Heart right ventricle (tissue), 16 donors: ENCODE measurements at regions not wholly inside any gene's neighbourhood (a gene's known extent, or its start where the extent isn't known, plus 50 kb on each side); places are given as distances from the start of the nearest gene placed in this dataset.

Experiments used
- ATAC-seq, 8 donors: fragments of 200-7000 bp; cut with Tn5 transposase; one replicate each; pipeline ENCODE4 v1.9.1; 2020; ENCODE audit warnings: mild to moderate bottlenecking in 8 of 8, moderate library complexity in 8 of 8, moderate number of reproducible peaks in 1 of 8
- DNase-seq, 2 donors: peaks; one replicate each; pipeline ENCODE4 v3.0.0-alpha.2; 2020
- H3K27ac ChIP-seq, 10 donors: fragments of 200-600 bp; sonication (generic) in 2 of 10; one replicate each; pipeline versions ENCODE4 v1.5.0 to v1.8.0; 2020 to 2022; ENCODE audit warnings: mild to moderate bottlenecking in 3 of 10
- H3K27me3 ChIP-seq, 7 donors: fragments of 200-600 bp; one replicate each; pipeline ENCODE4 v1.8.0; 2021 to 2022; ENCODE audit warnings: mild to moderate bottlenecking in 2 of 7
- H3K36me3 ChIP-seq, 9 donors: fragments of 200-600 bp; sonication (generic) in 1 of 9; one replicate each; pipeline versions ENCODE4 v1.5.0 to v1.8.0; 2020 to 2022; ENCODE audit warnings: mild to moderate bottlenecking in 2 of 9
- H3K4me1 ChIP-seq, 9 donors: fragments of 200-600 bp; sonication (generic) in 1 of 9; one replicate each; pipeline versions ENCODE4 v1.5.0 to v1.8.0; 2020 to 2022; ENCODE audit warnings: mild to moderate bottlenecking in 4 of 9
- H3K4me3 ChIP-seq, 10 donors: fragments of 200-600 bp; sonication (generic) in 2 of 10; one replicate each; pipeline versions ENCODE4 v1.5.0 to v1.8.0; 2020 to 2022; ENCODE audit warnings: mild to moderate bottlenecking in 7 of 10, moderate library complexity in 2 of 10
- H3K9me3 ChIP-seq, 11 donors: fragments of 200-600 bp in 10 of 11; sonication (generic) in 2 of 11; one replicate each; pipeline versions ENCODE4 v1.5.0 to v1.8.0; 2013 to 2022; ENCODE audit warnings: mild to moderate bottlenecking in 2 of 11, control low read depth in 1 of 11, moderate library complexity in 1 of 11
- CTCF ChIP-seq, 9 donors: fragments of 200-600 bp; sonication (generic) in 2 of 9; IDR thresholded peaks; one replicate each; pipeline versions ENCODE4 v1.5.0 to v1.8.0; 2021 to 2022; ENCODE audit warnings: antibody characterized with exemption in 9 of 9, mild to moderate bottlenecking in 5 of 9, moderate library complexity in 1 of 9
- WGBS, 2 donors: extraction: QIAGEN DNeasy Blood & Tissue Kit; methylation state at CpG; one replicate each; pipeline ENCODE4 v1.1.7; 2013; ENCODE audit warnings: inconsistent platforms in 1 of 2; 5-methylcytosine and 5-hydroxymethylcytosine counted together
- intact Hi-C, 10 donors: fragments of 100-400 bp; cut with DNase I; formaldehyde crosslinking; loops; one replicate each; pipeline versions ENCODE4 v1.11.1 to v1.14.2; 2022
- donor health status: Arrhythmogenic right ventricular cardiomyopathy.
- donor health status: ischemic (EF 13 %, LVEDD 7.1; RV severe dilation, severe dysfunction).
- donor health status: healthy with polysubstance abuse.
- donor health status: DM: no; HTN: yes; CAD: no.
- donor health status: DM: no; HTN: no; CAD: no.
- donor health status: ischemic (EF 25% LVEDD 6.9; RV normal size, moderate dysfunction).
- donor health status: ischemic (EF 25% LVEDD 5.7; RV mildly dilated, moderate dysfunction).
- donor health status: healthy.
- donor health status: DM: yes; HTN: yes; CAD: no.
- donor health status: Ischemic cardiomyopathy.
- donor health status: ischemic (EF 35%, LVEDD 5.7; RV mildly dilated, moderate dysfunction).
- donor health status: nonischemic (EF 11% LVEDD 7.7; RV severe dilation, severe dysfunction).
- donor health status: DM: yes; HTN: yes; CAD: no.
- donor health status: PGD.
- donor health status: ischemic (EF 29% LVEDD 5.4; RV normal size, mild dysfunction).
- donor health status: nonischemic (EF 23%, LVEDD 6.1; RV moderate dilation, normal function).

- Histone ChIP-seq H3K36me3 (no peaks in the 10 kb centered on the region), H3K27me3 (peaks cover 6 to 54% (median 44%) of the 10 kb centered on the region in 7 donors), H3K9me3 (no peaks in the 10 kb centered on the region), H3K4me1 (peaks cover 0 to 9% (median 6%) of the 10 kb centered on the region in 9 donors), H3K27ac (no peak overlapping the region), H3K4me3 (peak overlapping the region in 9 of 10 donors; percentile 24 to 44 (median 35))
- ATAC-seq (no peak), DNase-seq (no peak)
- intact Hi-C loops, result no loop called here
- WGBS, 2 donors, result 46 to 54% methylated on average over 26 of the region's 26 CpGs
- no peak for TF ChIP-seq CTCF (IDR thresholded peaks at IDR 0.05)
Observed at GRCh38 chr12:3366451-3367110, 124.4 kb upstream of the PRMT8 start.

GRCh38 chr12:3367750-3368444 is 123.1 kb upstream of the PRMT8 start:
- peaks cover 0 to 9% (median 6%) of the 10 kb centered on the region in 9 donors for H3K4me1 ChIP-seq
- H3K9me3 ChIP-seq, result no peaks in the 10 kb centered on the region
- H3K27me3 ChIP-seq, result peaks cover 6 to 56% (median 38%) of the 10 kb centered on the region in 7 donors
- peak in 1 of 8 donors; percentile 27 for ATAC-seq
- H3K4me3 ChIP-seq, result no peak overlapping the region
- DNase-seq, result no peak
- no peaks in the 10 kb centered on the region for H3K36me3 ChIP-seq
- TF ChIP-seq CTCF (IDR thresholded peaks at IDR 0.05), result no peak
- intact Hi-C loops, result no loop called here
- 87 to 88% methylated on average over 16 of the region's 16 CpGs for WGBS, 2 donors
- no peak overlapping the region for H3K27ac ChIP-seq

GRCh38 chr12:3371018-3371417 is 120.0 kb upstream of the PRMT8 start:
- intact Hi-C loops, result no loop called here
- Histone ChIP-seq H3K36me3 (no peaks in the 10 kb centered on the region), H3K4me1 (peaks cover 0 to 3% (median 0%) of the 10 kb centered on the region in 9 donors), H3K9me3 (no peaks in the 10 kb centered on the region), H3K27ac (no peak overlapping the region), H3K4me3 (no peak overlapping the region), H3K27me3 (peaks cover 0 to 36% (median 11%) of the 10 kb centered on the region in 7 donors)
- no peak for TF ChIP-seq CTCF (IDR thresholded peaks at IDR 0.05)
- ATAC-seq (no peak), DNase-seq (no peak)
- 48 to 61% methylated on average over 4 of the region's 4 CpGs for WGBS, 2 donors

- 79 to 96% methylated on average over 4 of the region's 4 CpGs for WGBS, 2 donors
- intact Hi-C loops, result no loop called here
- H3K4me1 ChIP-seq, result peaks cover 0 to 5% (median 0%) of the 10 kb centered on the region in 9 donors
Observed at GRCh38 chr12:3375326-3375725, 115.7 kb upstream of the PRMT8 start.

More at GRCh38 chr12:3375326-3375725, 115.7 kb upstream of the PRMT8 start:
- Histone ChIP-seq H3K4me3 (no peak overlapping the region), H3K36me3 (no peaks in the 10 kb centered on the region), H3K27me3 (peaks cover 0 to 13% (median 0%) of the 10 kb centered on the region in 7 donors), H3K9me3 (no peaks in the 10 kb centered on the region), H3K27ac (no peak overlapping the region)
- DNase-seq (no peak), ATAC-seq (no peak)
- TF ChIP-seq CTCF (IDR thresholded peaks at IDR 0.05), result no peak
